Mesodermal cell (in vitro differentiated cells): ENCODE measurements at regions not wholly inside any gene's neighbourhood (a gene's known extent, or its start where the extent isn't known, plus 50 kb on each side); places are given as distances from the start of the nearest gene placed in this dataset.

Experiments
- H3K27ac ChIP-seq: 2 replicates; pipeline ENCODE4 v1.7.0; 2013; ENCODE audit warnings: mild to moderate bottlenecking, low read depth, low read length, moderate library complexity; ENCODE audit not compliant: severe bottlenecking
- H3K36me3 ChIP-seq: 2 replicates; pipeline ENCODE4 v1.7.1; 2013; ENCODE audit warnings: mild to moderate bottlenecking, low read length, moderate library complexity; ENCODE audit not compliant: control insufficient read depth, insufficient read depth
- H3K4me1 ChIP-seq: one replicate; pipeline ENCODE4 v1.7.1; 2013; ENCODE audit warnings: mild to moderate bottlenecking, low read length; ENCODE audit not compliant: insufficient read depth, control insufficient read depth, poor library complexity, severe bottlenecking
- H3K4me3 ChIP-seq: 2 replicates; pipeline ENCODE4 v1.7.0; 2013; ENCODE audit warnings: low read length, control low read depth, mild to moderate bottlenecking; ENCODE audit not compliant: insufficient read depth, poor library complexity, severe bottlenecking; ENCODE audit errors: extremely low read depth
- H3K9me3 ChIP-seq: 2 replicates; pipeline ENCODE4 v1.7.1; 2013; ENCODE audit warnings: mild to moderate bottlenecking, low read length, moderate library complexity; ENCODE audit not compliant: control insufficient read depth
- WGBS, 2 experiments: methylation state at CpG; one replicate each; pipeline ENCODE4 v1.1.5; 2013; ENCODE audit warnings: missing lambda C conversion rate in 2 of 2; ENCODE audit not compliant: insufficient coverage in 2 of 2; 5-methylcytosine and 5-hydroxymethylcytosine counted together

- H3K27ac ChIP-seq, result no peak overlapping the region
- no peaks in the 10 kb centered on the region for H3K4me1 ChIP-seq
- H3K36me3 ChIP-seq, result no peaks in the 10 kb centered on the region
- H3K4me3 ChIP-seq, result no peak overlapping the region
- WGBS, 2 experiments, result 100% methylated on average over 1 of the region's 2 CpGs; no CpG with 5 or more reads in 1 of the 2 experiments
- H3K9me3 ChIP-seq, result no peaks in the 10 kb centered on the region
Measured at GRCh38 chr3:145384307-145384706, 776.7 kb downstream of the PLOD2 start.

GRCh38 chr3:145387211-145387610 is 773.8 kb downstream of the PLOD2 start:
- Histone ChIP-seq H3K27ac (no peak overlapping the region), H3K9me3 (no peaks in the 10 kb centered on the region), H3K4me1 (no peaks in the 10 kb centered on the region), H3K36me3 (no peaks in the 10 kb centered on the region), H3K4me3 (no peak overlapping the region)

DNA sequence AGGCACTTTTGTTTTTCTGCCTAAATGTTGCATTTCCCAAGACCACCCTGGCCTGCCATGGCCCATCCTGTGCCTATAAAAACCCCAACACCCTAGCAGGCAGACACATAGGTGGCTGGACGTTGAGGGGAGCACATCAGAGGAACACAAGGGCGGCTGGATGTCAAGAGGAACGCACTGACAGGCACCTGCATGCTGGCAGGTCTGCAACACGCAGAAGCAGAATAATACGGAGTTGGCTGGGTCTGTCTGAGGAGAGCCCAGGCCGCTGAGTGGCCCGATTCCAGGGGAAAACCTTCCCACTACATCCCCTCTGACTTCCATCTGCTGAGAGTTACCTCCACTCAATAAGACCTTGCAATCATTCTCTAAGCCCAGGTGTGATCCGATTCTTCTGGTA is 765.6 kb downstream of the PLOD2 start:
- Histone ChIP-seq H3K9me3 (no peaks in the 10 kb centered on the region), H3K4me1 (no peaks in the 10 kb centered on the region), H3K36me3 (no peaks in the 10 kb centered on the region), H3K4me3 (no peak overlapping the region), H3K27ac (no peak overlapping the region)
- WGBS, 2 experiments, result 92 to 94% methylated on average over 3 to 7 of the region's 8 CpGs

GRCh38 chr3:145411605-145412004 is 749.4 kb downstream of the PLOD2 start:
- H3K9me3 ChIP-seq, result no peaks in the 10 kb centered on the region
- H3K36me3 ChIP-seq, result no peaks in the 10 kb centered on the region
- H3K4me1 ChIP-seq, result no peaks in the 10 kb centered on the region
- no peak overlapping the region for H3K27ac ChIP-seq
- H3K4me3 ChIP-seq, result no peak overlapping the region
- WGBS, 2 experiments, result 90 to 100% methylated on average over 1 to 3 of the region's 5 CpGs

GRCh38 chr3:145417678-145418077 is 743.3 kb downstream of the PLOD2 start:
- WGBS, 2 experiments, result no CpG with 5 or more reads among the region's 1 CpG
- H3K4me1 ChIP-seq, result no peaks in the 10 kb centered on the region

GRCh38 chr3:145422556-145422955 is 738.4 kb downstream of the PLOD2 start:
- no CpG with 5 or more reads among the region's 3 CpGs for WGBS, 2 experiments

More at GRCh38 chr3:145417678-145418077, 743.3 kb downstream of the PLOD2 start:
- Histone ChIP-seq H3K36me3 (no peaks in the 10 kb centered on the region), H3K27ac (no peak overlapping the region), H3K9me3 (no peaks in the 10 kb centered on the region), H3K4me3 (no peak overlapping the region)

DNA sequence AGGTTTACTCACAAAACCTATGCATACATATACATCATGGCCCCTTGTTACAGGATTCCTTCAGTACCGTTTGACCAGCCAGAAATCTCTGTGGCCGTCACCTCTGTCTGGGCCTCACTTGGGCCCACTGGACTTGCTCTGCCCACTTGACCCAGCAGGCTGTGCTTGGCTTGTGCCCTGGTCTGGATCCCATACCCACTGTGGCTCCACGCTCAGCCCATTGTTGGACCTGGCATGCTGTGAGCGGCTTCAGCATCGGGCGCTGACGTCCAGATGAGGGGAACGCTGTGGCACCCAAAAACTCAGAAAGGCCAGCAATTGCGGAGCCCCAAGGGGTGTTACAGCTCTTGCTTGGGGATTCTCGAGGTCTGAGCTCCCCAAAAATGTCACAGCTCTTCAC is 733.6 kb downstream of the PLOD2 start:
- no peak overlapping the region for H3K27ac ChIP-seq
- 93 to 95% methylated on average over 9 to 10 of the region's 10 CpGs for WGBS, 2 experiments
- no peaks in the 10 kb centered on the region for H3K36me3 ChIP-seq
- no peaks in the 10 kb centered on the region for H3K4me1 ChIP-seq
- H3K4me3 ChIP-seq, result no peak overlapping the region
- H3K9me3 ChIP-seq, result no peaks in the 10 kb centered on the region

More at GRCh38 chr3:145422556-145422955, 738.4 kb downstream of the PLOD2 start:
- no peaks in the 10 kb centered on the region for H3K9me3 ChIP-seq
- no peak overlapping the region for H3K27ac ChIP-seq
- no peaks in the 10 kb centered on the region for H3K36me3 ChIP-seq
- H3K4me1 ChIP-seq, result no peaks in the 10 kb centered on the region
- no peak overlapping the region for H3K4me3 ChIP-seq

DNA sequence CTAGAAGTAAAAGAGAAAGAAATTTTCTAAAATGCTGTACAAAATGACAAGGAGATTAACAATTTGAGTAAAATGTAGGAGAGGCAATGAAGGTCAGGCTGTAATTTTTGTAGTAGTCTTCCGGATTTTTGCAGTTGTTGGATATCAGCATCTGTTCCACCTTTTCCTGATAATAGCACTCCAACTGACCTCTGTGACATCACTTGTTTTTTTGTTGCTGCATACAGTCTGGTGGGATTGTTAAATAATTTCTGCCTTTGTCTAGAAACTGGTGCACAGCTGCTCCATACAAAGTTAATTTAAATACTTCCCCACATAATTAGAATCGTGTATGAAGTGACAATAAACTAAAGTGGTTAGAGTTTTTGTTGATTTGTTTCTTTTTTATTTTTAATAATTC is 731.4 kb downstream of the PLOD2 start:
- WGBS, 2 experiments, result 86% methylated on average over 1 of the region's 2 CpGs; no CpG with 5 or more reads in 1 of the 2 experiments

DNA sequence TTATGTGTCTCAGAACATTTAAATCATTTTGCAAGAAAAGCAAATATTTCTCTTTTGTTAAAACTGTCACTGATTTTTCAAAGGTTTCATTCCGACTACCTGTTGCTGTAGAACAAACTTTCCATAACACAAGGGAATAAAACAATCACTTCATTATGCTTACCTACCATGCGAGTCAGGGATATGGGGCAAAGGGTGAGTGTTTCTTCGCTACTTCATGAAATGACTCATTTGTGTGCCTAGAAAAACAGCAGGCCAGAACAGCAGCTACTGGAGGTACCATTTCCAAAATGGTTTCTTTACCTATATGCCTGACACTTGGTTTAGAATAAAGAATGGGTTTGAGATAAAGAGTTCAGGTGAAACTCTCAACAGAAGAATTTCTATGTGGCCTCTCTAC is 712.5 kb downstream of the PLOD2 start:
- 80% methylated on average over 1 of the region's 3 CpGs; no CpG with 5 or more reads in 1 of the 2 experiments for WGBS, 2 experiments
- H3K4me3 ChIP-seq, result no peak overlapping the region
- H3K4me1 ChIP-seq, result no peaks in the 10 kb centered on the region
- H3K36me3 ChIP-seq, result no peaks in the 10 kb centered on the region
- no peak overlapping the region for H3K27ac ChIP-seq
- H3K9me3 ChIP-seq, result no peaks in the 10 kb centered on the region

More for the DNA sequence above, 731.4 kb downstream of the PLOD2 start:
- Histone ChIP-seq H3K4me1 (no peaks in the 10 kb centered on the region), H3K4me3 (no peak overlapping the region), H3K27ac (no peak overlapping the region), H3K9me3 (no peaks in the 10 kb centered on the region), H3K36me3 (no peaks in the 10 kb centered on the region)

DNA sequence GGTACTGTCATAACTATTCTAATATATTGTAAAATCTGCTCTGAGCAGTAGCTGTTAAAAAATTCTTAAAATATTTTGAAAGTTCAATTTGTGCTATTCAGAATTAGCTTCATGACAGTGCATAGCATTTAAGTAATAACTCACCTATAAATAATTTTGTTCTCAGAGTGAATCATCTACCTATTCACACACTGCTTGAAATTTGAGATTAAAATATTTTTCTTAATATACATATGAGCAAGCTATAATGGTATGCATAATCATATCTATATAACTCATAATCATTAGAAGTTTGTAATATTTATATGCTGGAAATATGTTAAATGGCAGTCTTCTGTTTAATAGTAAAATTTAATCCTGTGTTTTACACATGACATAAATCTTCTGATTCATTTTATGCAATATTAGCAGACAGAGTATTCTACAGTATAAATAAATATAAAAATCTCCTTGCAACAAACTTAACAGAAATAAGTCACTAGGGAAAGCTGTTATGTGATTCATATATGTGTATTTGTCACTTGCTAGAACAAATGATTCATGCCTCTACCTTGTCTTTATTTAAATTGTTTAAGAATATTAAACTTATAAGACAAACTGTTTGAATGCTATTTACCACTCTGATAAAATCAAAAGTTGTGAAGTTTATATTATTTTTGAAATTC is 710.8 kb downstream of the PLOD2 start:
- Histone ChIP-seq H3K27ac (no peak overlapping the region), H3K9me3 (no peaks in the 10 kb centered on the region), H3K4me1 (no peaks in the 10 kb centered on the region), H3K4me3 (no peak overlapping the region), H3K36me3 (no peaks in the 10 kb centered on the region)

DNA sequence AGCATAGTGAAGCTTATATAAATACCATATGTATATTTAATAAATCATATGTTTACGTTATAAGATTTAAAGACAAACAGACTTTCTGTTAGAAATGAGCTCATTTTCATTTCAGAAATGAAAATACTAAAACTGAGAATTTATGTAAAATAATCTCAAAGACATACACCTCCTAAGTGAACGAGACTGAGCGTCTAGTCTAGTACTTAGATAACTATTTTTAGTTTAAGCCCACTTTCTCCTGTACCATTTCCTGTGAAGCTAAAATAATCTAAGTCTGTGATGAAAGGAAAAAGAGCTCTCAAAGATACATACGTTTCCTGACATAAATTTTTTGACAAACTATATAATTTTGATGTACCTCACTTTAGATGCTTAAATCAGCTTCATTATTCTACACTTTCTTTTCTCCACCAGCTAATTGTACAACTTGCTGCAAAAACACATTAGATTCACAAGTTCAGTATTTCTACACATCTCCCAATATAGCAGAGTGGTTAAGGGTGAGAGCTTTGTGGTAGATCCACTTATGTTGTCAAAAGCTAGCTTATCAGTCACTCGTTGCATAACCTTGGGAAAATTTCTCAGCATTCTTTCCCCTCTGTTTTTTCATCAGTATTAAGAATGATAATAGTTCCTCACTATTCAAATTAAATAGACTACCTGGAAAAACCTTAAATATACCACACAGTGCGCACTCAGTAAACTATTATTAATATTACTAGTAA is 703.0 kb downstream of the PLOD2 start:
- H3K9me3 ChIP-seq, result no peaks in the 10 kb centered on the region
- 100% methylated on average over 1 of the region's 6 CpGs; no CpG with 5 or more reads in 1 of the 2 experiments for WGBS, 2 experiments

More for the DNA sequence above, 703.0 kb downstream of the PLOD2 start:
- no peaks in the 10 kb centered on the region for H3K4me1 ChIP-seq
- no peak overlapping the region for H3K27ac ChIP-seq
- no peaks in the 10 kb centered on the region for H3K36me3 ChIP-seq
- H3K4me3 ChIP-seq, result no peak overlapping the region
